Glomerular visceral epithelial cell (primary cell): ENCODE measurements at regions not wholly inside any gene's neighbourhood (a gene's known extent, or its start where the extent isn't known, plus 50 kb on each side); places are given as distances from the start of the nearest gene placed in this dataset.
A peak's percentile ranks its signal among the peaks of the same experiment; 100 is the strongest.

ENCODE experiments used
- DNase-seq: peaks from one replicate; pipeline ENCODE4 v3.0.0-alpha.2; 2016; ENCODE audit errors: extremely low spot score

GRCh38 chr4:15130441-15130840, 128.2 kb downstream of the CPEB2 start:
- DNase-seq, result no peak

GRCh38 chr4:15131551-15131950, 129.3 kb downstream of the CPEB2 start:
- DNase-seq, result no peak

GRCh38 chr4:15132739-15133138, 130.5 kb downstream of the CPEB2 start:
- no peak for DNase-seq

GRCh38 chr4:15139599-15139998, 137.3 kb downstream of the CPEB2 start:
- no peak for DNase-seq

GRCh38 chr4:15142201-15142600, 139.9 kb downstream of the CPEB2 start:
- DNase-seq, result no peak

- DNase-seq, result no peak
Observed at GRCh38 chr4:15143551-15143950, 141.3 kb downstream of the CPEB2 start.

GRCh38 chr4:15144249-15144966, 142.1 kb downstream of the CPEB2 start:
- DNase-seq, result no peak

- DNase-seq, result no peak
Observed at GRCh38 chr4:15144967-15145295, 142.7 kb downstream of the CPEB2 start.

- DNase-seq, result no peak
Observed at GRCh38 chr4:15145709-15146108, 143.4 kb downstream of the CPEB2 start.

GRCh38 chr4:15147714-15148113, 145.4 kb downstream of the CPEB2 start:
- no peak for DNase-seq

GRCh38 chr4:15148199-15148598, 145.9 kb downstream of the CPEB2 start:
- no peak for DNase-seq

GRCh38 chr4:15148691-15149090, 146.4 kb downstream of the CPEB2 start:
- DNase-seq, result no peak

GRCh38 chr4:15149234-15149838, 147.1 kb downstream of the CPEB2 start:
- DNase-seq, result no peak

- DNase-seq, result peak; percentile 68
Observed at GRCh38 chr4:15149839-15150592, 147.7 kb downstream of the CPEB2 start.

GRCh38 chr4:15150631-15151030, 148.3 kb downstream of the CPEB2 start:
- DNase-seq, result no peak

GRCh38 chr4:15151033-15151432, 148.8 kb downstream of the CPEB2 start:
- no peak for DNase-seq

GRCh38 chr4:15153662-15154061, 151.4 kb downstream of the CPEB2 start:
- no peak for DNase-seq

GRCh38 chr4:15158406-15159091, 156.3 kb downstream of the CPEB2 start:
- no peak for DNase-seq

- no peak for DNase-seq
Observed at GRCh38 chr4:15159477-15160019, 157.3 kb downstream of the CPEB2 start.

- no peak for DNase-seq
Observed at GRCh38 chr4:15161439-15161838, 159.2 kb downstream of the CPEB2 start.

GRCh38 chr4:15162046-15162445, 159.8 kb downstream of the CPEB2 start:
- DNase-seq, result no peak
